ENCODE measurements at regions not wholly inside any gene's neighbourhood (a gene's known extent, or its start where the extent isn't known, plus 50 kb on each side); places are given as distances from the start of the nearest gene placed in this dataset.
"Not testable (repeated sequence)": the region's sequence is repeated elsewhere in the genome, so short reads cannot be mapped to it uniquely, and the experiment has no call there.

DNA sequence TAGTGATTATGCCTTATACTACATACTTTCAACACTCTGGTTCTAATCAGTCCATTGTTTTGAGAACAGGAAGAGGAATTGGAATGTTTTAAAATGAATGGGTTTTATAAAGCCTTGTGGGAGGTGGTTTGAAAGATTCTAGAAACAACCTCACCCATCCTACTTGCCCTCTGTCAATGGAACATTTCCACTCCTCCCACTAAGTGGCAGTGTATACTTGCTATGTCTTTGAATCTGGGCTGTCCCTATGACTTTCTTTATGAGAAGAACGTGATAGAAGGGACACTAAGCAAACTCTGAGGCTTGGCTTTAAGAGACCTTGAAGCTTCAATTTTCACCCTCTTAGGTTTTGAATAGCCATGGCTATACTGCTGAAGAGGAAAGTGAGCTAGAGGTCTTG, 611.2 kb downstream of the PPP4R3C start:
- DNase-seq = peak; percentile 61

GRCh38 chrX:26848511-26848910, 614.6 kb downstream of the PPP4R3C start:
- DNase-seq = no peak

DNA sequence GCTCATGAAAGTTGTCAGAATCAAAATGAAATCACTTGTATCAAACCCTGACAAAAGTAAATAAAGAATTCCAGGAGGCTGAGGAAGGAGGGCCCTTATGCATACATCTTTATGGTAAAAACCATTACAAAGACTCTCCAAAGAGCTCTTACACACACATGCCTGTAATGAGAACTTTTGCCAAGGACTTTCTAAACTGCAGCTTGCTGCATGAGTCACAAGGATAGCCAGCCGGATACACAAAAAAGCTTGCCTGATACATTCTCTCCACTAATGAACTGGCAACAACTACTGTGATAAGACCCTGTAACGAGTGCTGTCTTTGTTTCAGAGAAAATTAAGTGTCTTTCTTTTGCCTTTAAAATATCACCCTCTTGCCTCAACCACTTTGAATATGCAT, 618.1 kb downstream of the PPP4R3C start:
- no peak for DNase-seq

- DNase-seq = no peak
Measured at GRCh38 chrX:26822448-26822847, 606.5 kb downstream of the MAGEB5 start.

- no peak for DNase-seq
Measured at GRCh38 chrX:26789751-26790150, 573.8 kb downstream of the MAGEB5 start.

DNA sequence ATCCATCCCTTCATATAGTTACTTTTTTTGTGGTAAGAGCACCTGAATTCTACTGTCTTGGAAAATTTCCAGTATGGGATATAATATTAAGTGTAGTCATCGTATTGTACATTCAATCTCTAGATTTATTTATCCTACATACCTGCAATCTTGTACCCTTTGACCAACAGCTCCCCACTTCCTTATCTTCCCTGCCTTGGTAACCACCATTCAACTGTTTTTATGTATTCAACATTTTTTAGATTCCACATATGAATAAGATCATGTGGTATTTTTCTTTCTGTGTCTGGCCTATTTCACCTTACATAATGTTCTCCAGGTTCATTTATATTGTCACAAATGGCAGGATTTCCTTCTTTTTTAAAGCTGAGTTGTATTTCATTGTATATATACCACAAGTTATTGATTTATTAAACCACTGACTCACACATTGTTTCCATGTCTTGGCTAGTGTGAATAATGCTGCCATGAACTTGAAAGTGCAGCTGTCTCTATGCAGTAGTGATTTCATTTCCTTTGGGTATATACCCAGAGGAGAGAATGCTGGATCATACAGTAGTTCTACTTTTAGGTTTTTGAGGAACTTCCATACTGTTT, 572.5 kb downstream of the MAGEB5 start:
- DNase-seq = no peak

DNA sequence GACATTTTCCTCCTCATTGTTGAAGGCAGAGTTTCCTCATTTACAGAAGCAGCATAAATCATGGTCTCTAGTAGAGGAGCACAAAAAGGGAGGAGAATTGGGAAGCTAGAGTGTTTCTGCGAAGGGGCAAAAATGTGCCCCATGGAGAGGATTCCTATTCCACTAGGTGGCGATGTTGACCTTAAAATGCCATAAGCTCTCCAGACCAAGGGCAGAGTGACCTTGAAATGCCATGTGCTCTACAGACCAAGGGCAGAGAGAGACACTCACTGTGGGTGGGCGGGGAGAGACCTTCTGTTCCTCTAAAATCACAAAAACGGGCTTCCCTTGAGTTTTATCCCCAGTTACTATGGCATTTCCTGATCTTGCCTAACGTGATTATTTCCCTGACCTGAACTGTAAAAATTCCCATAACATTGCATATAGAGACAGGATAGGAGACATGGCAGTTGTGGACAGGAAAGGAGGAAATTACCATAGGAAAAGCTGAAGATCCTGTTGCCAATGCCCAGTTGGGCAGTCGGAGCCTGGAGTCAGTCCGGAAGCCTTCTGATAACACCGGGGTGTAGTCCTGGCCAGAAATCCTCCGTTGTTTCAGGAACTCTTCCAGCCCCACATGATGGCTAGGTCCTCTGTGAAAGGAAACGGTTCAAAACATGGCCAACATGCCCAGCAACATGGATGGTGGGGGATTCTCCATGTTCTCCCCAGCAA, 567.7 kb downstream of the MAGEB5 start:
- DNase-seq = peak; percentile 32

- DNase-seq = peak; percentile 5
Measured at GRCh38 chrX:26778320-26778888, 562.4 kb downstream of the MAGEB5 start.

DNA sequence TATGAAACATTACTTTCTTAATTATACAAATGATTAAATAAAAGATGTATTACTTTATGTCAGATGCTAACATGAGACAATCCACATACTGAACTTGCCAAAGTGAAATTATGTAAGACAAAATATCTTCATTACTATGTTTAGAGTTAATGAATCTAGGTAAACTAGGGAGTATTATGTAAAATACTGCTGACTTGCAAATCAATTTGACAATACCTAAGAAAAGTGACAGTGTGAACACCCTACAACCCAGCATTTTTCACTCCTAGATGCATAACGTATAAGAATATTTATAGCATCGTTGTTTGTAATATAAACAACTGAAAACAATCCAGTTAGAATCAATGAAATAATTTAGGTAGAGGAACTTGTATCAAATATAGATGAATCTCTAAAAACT, 546.3 kb downstream of the MAGEB5 start:
- DNase-seq = no peak

- not testable (repeated sequence) for DNase-seq
Measured at GRCh38 chrX:26755760-26756159, 539.8 kb downstream of the MAGEB5 start.

DNA sequence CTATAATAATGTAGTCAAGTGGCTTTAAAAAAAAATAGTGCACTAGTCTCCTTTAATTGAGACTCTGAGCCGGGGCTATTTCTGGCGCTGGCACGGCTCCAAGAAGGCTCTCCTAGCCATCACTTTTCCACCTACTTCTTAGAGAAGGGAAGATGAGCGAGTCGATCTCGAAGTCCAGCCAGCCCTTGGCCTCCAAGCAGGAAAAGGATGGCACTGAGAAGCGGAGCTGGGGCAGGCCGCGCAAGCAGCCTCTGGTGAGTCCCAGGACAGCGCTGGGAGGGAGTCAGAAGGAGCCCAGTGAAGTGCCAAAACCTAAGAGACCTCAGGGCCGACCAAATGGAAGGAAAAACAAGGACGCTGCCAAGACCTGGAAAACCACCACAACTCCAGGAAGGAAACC, 531.9 kb downstream of the MAGEB5 start:
- DNase-seq = no peak

GRCh38 chrX:26722666-26723428, 506.9 kb downstream of the MAGEB5 start:
- DNase-seq = no peak

GRCh38 chrX:26672571-26672970, 456.6 kb downstream of the MAGEB5 start:
- no peak for DNase-seq

DNA sequence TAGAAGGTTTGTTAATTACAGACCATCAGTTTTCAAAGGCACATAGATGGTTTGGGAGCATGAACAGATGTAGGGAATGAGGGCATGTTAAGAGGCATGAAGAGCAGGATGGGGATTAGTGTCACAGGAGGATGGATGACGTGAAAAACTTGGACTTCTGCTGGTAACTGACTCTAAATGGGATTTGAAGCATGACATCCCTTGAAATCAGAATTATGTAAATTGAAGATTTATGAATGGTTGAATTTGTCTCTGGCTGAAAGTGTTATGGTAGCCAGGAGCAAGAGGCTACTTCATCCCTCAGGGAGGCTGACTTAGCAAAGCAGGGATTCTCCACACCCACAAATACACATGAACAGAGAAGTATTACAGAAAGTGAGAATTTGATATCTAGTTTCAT, 454.6 kb downstream of the MAGEB5 start:
- DNase-seq = no peak

DNA sequence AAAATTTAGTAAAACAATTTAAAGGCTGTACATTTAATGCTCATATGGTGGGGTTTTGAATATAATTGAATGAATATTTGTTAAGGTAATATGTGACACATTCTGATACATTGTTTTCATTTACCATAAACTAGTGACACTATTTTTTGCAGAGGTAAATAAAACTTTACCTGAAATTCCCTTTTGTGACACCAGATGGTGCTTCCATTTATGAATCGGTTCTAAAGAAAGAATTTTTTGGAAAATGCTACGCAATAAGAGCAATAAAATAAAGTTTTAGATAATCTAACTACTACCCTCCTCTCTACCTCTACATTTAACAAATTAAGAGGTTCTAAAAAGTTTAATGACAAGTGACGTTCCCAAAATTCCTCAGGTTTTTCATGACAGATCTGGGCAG, 448.9 kb downstream of the MAGEB5 start:
- DNase-seq = no peak

- no peak for DNase-seq
Measured at GRCh38 chrX:26653050-26653449, 437.1 kb downstream of the MAGEB5 start.

GRCh38 chrX:26651755-26652154, 435.8 kb downstream of the MAGEB5 start:
- DNase-seq = peak; percentile 14

- DNase-seq = peak; percentile 28
Measured at GRCh38 chrX:26649534-26649933, 433.6 kb downstream of the MAGEB5 start.

DNA sequence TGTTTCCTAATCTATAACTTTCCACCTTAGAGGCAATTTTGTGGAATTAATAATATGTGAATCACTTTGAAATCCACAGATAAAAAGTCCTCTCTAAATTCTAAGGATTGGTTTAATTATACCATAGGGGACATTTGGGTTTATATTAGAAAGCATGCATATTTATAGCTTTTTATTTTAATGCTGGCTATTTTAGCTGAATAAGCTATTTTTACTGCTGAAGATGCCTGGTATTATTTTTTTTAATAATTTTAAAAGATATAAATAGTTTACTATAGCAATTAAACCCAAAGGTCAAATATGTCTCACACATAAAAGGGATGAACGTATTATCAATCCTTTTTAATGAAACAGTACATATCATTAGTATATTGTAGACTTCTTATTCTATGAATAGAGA, 415.4 kb downstream of the MAGEB5 start:
- no peak for DNase-seq

DNA sequence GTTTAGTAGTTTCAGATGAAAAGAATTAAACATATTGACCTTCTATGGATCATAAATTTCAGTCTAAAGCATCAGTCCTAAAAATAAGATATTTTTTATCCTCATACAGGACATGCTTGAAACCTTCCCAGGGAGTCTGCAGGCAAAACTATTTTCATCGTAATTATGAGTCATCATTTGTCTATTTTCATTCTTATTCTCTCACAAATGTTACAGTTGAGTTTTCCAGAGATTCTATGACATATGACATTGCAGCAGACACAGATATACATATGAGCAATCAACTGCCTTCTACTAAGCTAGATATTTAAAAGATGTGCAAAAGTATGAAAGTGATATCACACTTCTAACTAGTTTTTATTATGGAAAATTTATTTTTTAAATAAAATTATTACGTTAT, 398.0 kb downstream of the MAGEB5 start:
- no peak for DNase-seq

DNA sequence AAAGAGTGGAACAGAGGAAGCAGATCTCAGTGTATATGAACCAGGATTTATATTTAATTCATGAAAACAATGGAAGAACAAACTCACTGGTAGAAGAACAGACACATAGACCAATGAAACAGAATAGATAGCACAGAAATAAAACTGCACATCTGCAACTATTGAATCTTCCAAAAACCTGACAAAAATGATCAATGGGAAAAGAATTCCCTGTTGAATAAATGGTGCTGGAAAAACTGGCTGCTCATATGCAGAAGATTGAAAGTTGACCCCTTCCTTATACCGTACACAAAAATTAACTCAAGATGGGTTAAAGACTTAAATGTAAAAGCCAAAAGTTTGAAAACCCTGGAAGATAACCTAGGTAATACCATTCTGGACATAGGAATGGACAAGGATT, 391.0 kb downstream of the MAGEB5 start:
- DNase-seq = no peak

- DNase-seq = peak; percentile 43
Measured at GRCh38 chrX:26597981-26598380, 382.0 kb downstream of the MAGEB5 start.

DNA sequence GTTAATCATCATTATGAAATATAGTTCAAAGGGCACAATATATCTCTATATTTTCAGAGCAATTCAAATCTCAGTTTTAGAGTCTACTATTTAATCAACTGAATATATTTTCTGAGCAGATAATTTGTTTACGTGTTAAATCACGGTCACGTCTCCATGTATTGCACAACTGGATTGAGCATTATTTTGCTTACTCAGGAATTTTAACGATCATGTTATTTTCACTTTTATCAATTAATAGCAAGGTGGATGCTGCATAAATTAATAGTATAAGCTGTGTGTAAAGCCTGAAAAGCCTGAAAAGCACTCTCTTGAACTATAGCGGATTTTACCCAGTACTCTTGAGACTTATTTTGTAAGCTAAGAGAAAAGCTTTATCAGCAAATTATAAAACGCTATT, 374.9 kb downstream of the MAGEB5 start:
- DNase-seq = no peak

DNA sequence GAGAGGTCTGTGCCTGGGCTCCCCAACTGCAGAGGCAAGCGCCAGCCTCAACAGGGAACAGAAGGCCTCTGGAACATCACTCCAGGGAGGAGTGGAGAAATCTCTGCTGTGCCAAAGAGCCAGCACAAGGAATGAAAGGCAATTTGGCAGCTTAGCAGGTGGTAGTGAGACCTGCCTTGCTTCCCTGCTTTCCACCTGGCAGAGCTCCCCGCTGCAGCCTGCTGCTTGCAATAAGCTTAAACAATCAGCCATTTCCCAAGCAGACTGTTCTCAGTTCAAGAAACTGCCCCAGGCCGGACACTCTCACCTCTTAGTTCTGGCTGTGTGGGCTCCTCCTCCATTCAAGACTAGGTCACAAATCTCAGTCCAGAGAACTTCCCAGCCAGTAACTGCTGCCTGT, 370.6 kb downstream of the MAGEB5 start:
- DNase-seq = peak; percentile 76

Measured in NCI-H69 (cell line).